ENCODE measurements at regions not wholly inside any gene's neighbourhood (a gene's known extent, or its start where the extent isn't known, plus 50 kb on each side); places are given as distances from the start of the nearest gene placed in this dataset.

GRCh38 chr18:40687399-40687798 is 1267.6 kb upstream of the PIK3C3 start:
- H3K79me2 ChIP-seq (ENCODE audit: control insufficient read depth in 1 of 2, insufficient read depth in 2 of 2, low read length in 2 of 2), result no peaks in the 10 kb centered on the region
- no peak overlapping the region for H3K9ac ChIP-seq (replicated peaks in 1 of 4; ENCODE audit: extremely low read depth in 1 of 4, low read depth in 3 of 4, low read length in 3 of 4)
- H3K18ac ChIP-seq (ENCODE audit: extremely low read depth, low read length), result no peak overlapping the region
- H3K9me3 ChIP-seq (ENCODE audit: insufficient read depth in 2 of 2, low read depth in 1 of 2, low read length in 1 of 2), result no peaks in the 10 kb centered on the region
- no peak overlapping the region for H2BK5ac ChIP-seq (ENCODE audit: low read depth, low read length)
- no peak overlapping the region for H3K56ac ChIP-seq (replicated peaks; ENCODE audit: insufficient read length, low read depth, low read length)
- H3K36me3 ChIP-seq (ENCODE audit: control insufficient read depth in 2 of 4, insufficient read depth in 4 of 4, low read length in 3 of 4), result no peaks in the 10 kb centered on the region
- H3K23me2 ChIP-seq (ENCODE audit: low read depth, low read length), result no peaks in the 10 kb centered on the region
- no peak overlapping the region for H2BK20ac ChIP-seq (ENCODE audit: low read length)
- no peaks in the 10 kb centered on the region; a peak in 1 of 7 replicates for H3K4me1 ChIP-seq (replicated peaks in 1 of 4; ENCODE audit: control insufficient read depth in 3 of 4, insufficient read depth in 4 of 4, low read length in 3 of 4)
- H4K20me1 ChIP-seq (replicated peaks in 1 of 2; ENCODE audit: control insufficient read depth in 1 of 2, insufficient read depth in 2 of 2, low read length in 2 of 2), result no peaks in the 10 kb centered on the region
- no peak overlapping the region for H3K4me3 ChIP-seq (ENCODE audit: extremely low read depth in 1 of 4, insufficient read depth in 2 of 4, low read depth in 3 of 4, low read length in 4 of 4)
- DNase-seq (ENCODE audit: low read depth in 1 of 2, low spot score in 2 of 2) (no peak), FAIRE-seq (no peak)
- POLR2A ChIA-PET (ENCODE audit: partially characterized antibody), result no interaction called here
- no peak overlapping the region for H2BK12ac ChIP-seq (ENCODE audit: low read depth, low read length)
- H4K8ac ChIP-seq (ENCODE audit: extremely low read depth, insufficient read depth, low read length), result no peak overlapping the region
- no peak overlapping the region for H3K23ac ChIP-seq (ENCODE audit: insufficient read length)
- CTCF ChIA-PET (ENCODE audit: partially characterized antibody), result no interaction called here
- no peak overlapping the region for H2AK5ac ChIP-seq (ENCODE audit: low read depth, low read length)
- H4K91ac ChIP-seq (replicated peaks; ENCODE audit: insufficient read length, low read length), result no peak overlapping the region
- no peak overlapping the region for H3K27ac ChIP-seq (ENCODE audit: low read depth, low read length)
- no peak overlapping the region for H3K14ac ChIP-seq (ENCODE audit: insufficient read length)
- 87% methylated on average over 2 of the region's 2 CpGs; no CpG with 5 or more reads in 1 of the 2 experiments for WGBS, 2 experiments (ENCODE audit: extremely low coverage in 1 of 2, insufficient coverage in 1 of 2, insufficient read length in 1 of 2, insufficient replicate concordance in 2 of 2, low coverage in 1 of 2, low lambda C conversion rate in 2 of 2, missing lambda C conversion rate in 1 of 2)
- no peaks in the 10 kb centered on the region for H3K79me1 ChIP-seq (ENCODE audit: low read depth, low read length)
- no peak overlapping the region for H3K4me2 ChIP-seq (ENCODE audit: insufficient read depth in 1 of 2, low read depth in 2 of 2, low read length in 2 of 2)
- H2AFZ ChIP-seq (ENCODE audit: low read length), result no peak overlapping the region
- no peak overlapping the region for H2BK15ac ChIP-seq (ENCODE audit: low read length)
- no peaks in the 10 kb centered on the region for H3K27me3 ChIP-seq (replicated peaks in 1 of 4; ENCODE audit: control insufficient read depth in 3 of 4, extremely low read depth in 1 of 4, insufficient read depth in 3 of 4, low read length in 3 of 4)
- H4K5ac ChIP-seq (ENCODE audit: insufficient read length, low read depth, low read length), result no peak overlapping the region
- TF ChIP-seq SIX5 (IDR thresholded peaks at IDR 0.05; ENCODE audit: low read depth, low read length) (no peak), E2F6 (IDR thresholded peaks at IDR 0.05) (no peak), TCF12 (IDR thresholded peaks at IDR 0.05; ENCODE audit: low read depth, low read length) (no peak), MAFK (IDR thresholded peaks at IDR 0.05; ENCODE audit: low read depth, low read length) (no peak), CTCF (IDR thresholded peaks at IDR 0.05; ENCODE audit: control extremely low read depth in 1 of 3, insufficient read depth in 1 of 3, low read depth in 1 of 3, low read length in 3 of 3) (no peak), KDM5A (IDR thresholded peaks at IDR 0.05; ENCODE audit: low read length) (no peak), ZNF274 (IDR thresholded peaks at IDR 0.05; ENCODE audit: borderline replicate concordance, extremely low read depth, low read length) (no peak), EP300 (IDR thresholded peaks at IDR 0.05; ENCODE audit: borderline replicate concordance in 1 of 2, low read depth in 2 of 2, low read length in 2 of 2) (no peak), TBP (IDR thresholded peaks at IDR 0.05; ENCODE audit: low read depth, low read length) (no peak), TAF7 (optimal IDR thresholded peaks at IDR 0.05; ENCODE audit: borderline replicate concordance, low read depth, low read length) (no peak)
- no peak overlapping the region for H2BK120ac ChIP-seq (replicated peaks; ENCODE audit: low read depth, low read length)
- H3K4ac ChIP-seq (replicated peaks; ENCODE audit: insufficient read length, low read depth, low read length), result no peak overlapping the region

Data from H1 (cell line).